SKM-1 treated with dmso at 0.1 percent for 144 hours (cell line): ENCODE measurements at regions not wholly inside any gene's neighbourhood (a gene's known extent, or its start where the extent isn't known, plus 50 kb on each side); places are given as distances from the start of the nearest gene placed in this dataset.
A peak's percentile ranks its signal among the peaks of the same experiment; 100 is the strongest.

ENCODE experiments used
- DNase-seq: peaks from one replicate; lab custom pipeline; 2025; ENCODE audit not compliant: unreplicated experiment; lab: John Stamatoyannopoulos, UW

DNA sequence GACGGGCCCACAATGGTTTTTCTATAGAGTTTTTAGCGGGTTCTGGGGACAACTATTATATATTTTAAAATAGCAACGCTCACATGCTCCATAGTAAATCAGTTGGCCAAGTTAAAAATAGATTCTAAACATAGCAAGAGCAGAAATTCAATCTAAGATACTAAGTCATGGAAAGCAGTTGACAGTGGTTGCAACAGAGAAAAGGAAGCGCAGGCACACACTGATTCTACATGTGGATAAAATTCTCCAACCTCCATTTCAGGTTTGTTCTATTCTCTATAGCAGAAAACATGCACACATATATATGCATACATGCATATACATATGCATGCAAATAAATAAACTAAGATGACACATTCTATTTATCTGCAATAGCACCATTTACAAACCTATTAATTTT is 89.6 kb upstream of the HNRNPU start:
- no peak for DNase-seq

GRCh38 chr1:244952940-244953339 is 88.6 kb upstream of the HNRNPU start:
- DNase-seq = peak; percentile 45

DNA sequence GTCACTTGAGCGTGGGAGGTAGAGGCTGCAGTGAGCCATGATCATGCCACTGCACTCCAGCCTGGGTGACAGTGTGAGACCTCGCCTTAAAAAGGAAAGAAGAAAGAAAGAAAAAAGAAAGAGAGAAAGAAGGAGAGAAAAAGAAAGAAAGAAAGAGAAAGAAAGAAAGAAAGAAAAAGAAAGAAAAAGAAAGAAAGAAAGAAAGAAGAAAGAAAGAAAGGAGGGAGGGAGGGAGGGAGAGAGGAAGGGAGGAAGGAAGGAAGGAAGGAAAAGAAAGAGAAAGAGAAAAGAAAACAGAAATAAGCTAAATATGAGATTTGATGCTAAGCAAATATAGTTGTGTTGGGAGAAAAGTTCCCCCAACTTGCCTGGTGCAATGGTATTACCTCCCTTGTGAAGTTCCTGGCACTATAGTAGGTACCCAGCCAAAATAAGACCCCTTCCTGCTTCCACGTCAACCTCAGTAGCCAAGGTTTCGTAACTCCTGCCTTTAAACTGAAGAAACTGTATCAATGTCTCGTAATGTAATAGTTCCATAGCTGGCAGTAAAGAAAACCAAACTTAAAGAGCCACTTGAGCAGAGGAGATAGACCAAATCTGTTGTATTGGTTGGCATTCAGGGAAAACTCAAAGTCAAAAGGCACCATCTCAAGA is 88.1 kb upstream of the HNRNPU start:
- DNase-seq = no peak

GRCh38 chr1:244948416-244948815 is 84.1 kb upstream of the HNRNPU start:
- no peak for DNase-seq

GRCh38 chr1:244945109-244945671 is 80.8 kb upstream of the HNRNPU start:
- peak; percentile 64 for DNase-seq

GRCh38 chr1:244941121-244941520 is 76.8 kb upstream of the HNRNPU start:
- DNase-seq = no peak

DNA sequence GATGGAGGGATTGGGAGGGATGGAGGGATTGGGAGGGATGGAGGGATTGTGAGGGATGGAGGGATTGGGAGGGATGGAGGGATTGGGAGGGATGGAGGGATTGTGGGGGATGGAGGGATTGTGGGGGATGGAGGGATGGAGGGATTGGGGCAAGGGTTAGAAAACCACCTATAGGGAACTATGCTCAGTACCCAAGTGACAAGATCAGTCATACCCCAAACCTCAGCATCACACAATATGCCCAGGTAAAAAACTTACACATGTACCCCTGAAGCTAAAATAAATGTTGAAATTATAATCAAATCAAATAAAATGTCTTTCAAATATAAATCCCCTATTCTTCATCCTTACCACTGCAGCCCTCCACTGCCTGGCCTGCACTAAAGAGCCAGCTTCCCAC is 72.8 kb upstream of the HNRNPU start:
- no peak for DNase-seq

DNA sequence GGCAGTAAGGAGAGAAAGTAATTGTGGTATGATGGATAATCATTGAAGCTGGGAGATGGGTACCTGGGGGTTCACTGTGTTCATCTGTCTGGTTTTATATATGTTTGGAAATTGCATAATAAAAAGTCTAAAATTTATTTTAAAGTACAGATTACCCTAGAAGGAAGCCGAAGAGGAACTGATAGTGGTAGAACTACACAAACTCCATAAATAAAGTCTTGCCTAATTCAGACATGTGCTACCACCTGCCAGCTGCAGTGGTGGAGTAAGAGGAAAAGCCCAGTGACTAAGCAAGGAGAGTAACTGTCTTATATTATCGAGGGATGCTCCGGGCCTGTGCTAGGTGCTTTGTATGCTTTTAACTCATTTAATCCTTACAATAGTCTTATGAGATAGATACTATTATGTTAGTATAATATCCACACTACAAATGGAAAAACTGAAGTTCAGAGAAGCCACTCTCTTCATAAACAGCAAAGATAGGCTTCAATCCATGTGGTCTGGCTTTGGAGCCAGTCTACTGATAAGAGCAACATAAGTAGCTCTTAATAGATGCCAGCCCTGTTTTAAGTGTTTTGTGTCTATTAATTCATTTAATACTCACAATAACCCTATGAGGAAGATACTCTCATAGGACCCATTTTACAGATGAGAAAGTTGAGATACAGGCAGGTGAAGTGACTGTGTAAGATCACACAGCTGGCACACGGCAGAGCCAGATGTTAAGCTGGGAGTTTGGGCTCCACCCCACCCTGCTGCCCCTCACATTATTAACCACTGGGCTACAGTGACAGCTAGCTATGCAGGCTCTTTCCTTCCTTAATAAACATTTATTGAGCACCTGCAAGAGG is 56.8 kb upstream of the HNRNPU start:
- DNase-seq = peak; percentile 98

DNA sequence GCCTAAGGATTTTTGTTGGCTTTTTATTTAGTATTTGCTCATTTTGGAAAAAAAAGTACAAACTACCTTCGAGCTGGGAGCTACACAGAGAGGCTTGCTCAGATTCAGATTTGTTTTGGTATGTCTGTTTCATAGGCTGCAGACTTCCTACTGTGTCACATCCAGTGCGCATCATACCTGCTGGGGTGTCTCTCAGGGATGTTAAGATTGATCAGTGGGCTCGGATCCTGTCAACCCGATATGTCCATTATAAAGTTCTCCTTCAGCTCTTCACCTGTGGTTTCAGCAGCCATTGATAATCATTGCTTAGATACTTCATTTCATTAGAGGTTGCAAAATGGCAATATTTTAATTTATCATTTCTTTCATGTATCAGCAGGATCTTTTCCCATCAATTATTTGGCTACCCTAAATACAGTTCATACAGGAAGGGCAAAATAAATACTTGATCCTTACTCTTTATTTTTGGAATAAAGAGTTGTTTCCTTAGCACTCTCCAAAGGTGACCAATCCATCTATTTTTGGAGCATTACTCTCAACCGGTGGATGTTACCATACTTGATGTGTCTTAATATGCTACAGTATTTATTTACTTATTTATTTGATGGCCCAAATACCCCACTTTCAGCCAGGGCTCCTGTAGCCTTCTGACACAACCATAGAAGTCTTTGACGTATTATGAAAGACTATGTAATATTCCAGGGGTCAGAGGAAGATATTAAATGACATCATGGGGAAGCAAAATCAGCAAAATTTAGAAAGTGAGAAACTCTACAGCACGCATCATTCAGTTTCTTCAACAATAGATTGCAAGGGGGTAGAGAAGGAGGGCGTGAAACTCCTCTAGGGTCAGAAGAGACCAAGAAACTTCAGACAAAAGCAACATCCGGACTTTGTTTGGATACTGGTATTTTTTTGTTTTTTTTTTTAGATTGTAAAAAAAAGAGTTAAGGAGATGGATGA is 55.3 kb upstream of the HNRNPU start:
- no peak for DNase-seq

DNA sequence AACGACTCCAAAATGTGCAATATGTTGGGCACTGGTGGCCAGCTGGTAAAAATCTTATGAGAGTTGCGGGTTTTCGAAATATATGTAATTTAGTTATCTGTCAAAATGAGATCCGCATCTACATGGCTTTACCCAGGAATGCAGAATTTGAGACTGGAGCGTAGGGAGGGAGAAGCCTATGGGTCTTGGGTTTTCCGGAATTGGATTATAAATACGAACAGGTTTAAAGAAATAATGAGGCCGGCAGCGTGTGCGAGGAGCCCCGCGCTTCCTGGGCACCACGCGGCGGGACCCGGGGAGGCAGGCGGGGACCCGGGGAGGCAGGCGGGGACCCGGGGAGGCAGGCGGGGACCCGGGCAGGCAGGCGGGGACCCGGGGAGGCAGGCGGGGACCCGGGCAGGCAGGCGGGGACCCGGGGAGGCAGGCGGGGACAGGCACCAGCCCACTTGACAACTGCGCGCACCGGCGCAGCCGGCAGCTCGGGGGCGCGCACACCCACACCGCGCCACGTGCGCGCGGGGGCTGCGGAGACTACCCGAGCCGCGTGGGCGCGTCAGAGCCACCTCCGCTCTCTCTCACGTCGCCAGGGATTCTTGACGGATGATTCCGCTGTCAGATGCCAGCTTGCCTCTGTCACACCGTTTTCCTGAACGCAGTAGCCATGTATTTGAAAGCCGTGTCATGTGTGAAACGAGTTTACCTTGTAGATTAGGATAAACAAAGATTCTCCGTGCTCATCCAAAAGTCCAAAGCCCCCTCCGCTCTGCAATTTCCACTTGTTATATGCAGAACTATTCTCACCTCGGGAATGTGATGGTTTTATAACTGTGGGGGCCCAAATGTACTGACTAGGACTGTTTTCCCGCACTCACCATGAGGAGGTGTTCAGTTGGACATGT is 54.3 kb upstream of the HNRNPU start:
- no peak for DNase-seq

DNA sequence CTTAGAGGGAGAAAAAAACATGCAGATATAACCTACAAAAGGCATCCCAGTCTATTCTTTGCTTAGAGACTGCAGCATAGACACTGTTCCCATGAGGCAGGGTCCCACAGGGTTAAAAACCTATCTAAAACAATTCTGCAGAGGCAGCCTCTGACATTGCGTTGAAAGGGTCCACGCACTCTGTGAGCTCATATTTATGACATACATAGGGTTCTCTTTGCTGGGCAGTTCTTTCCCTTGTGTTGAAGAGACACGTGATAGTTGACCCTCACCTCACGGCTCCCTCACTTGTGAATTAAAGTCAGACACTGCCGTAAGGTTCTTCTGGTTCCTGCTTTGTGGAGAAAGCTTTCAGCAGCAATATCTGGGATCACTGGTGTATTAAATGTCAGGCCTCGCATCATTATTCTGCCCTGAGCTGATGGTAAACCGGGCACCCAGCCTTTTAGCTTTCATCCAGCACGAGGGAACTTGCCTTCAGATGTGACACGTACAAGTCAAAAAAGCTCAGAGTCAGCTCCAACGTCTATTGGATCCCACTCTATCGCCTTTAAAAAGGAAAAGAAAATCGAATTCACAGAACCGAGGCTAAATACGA is 52.8 kb upstream of the HNRNPU start:
- no peak for DNase-seq

DNA sequence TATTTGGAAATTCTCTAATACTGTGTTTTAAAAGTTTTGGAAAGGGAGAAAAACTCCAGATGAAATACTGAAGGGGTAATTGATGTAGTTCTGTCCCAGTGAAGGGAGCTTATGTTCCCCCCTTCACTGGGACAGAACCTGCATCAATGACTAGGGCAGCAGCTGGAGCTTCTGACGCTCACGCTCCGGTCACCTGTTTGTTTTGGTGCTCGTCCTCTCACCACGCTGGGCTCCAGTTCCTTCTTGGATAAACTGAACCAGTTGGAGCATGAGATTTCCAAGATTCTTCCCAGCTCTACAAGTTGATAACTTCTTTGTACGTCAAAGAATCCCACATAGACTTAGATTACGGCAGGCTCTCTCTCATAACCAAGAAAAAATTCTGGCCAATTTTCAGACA is 51.4 kb upstream of the HNRNPU start:
- no peak for DNase-seq

- DNase-seq = no peak
These were observed 50.4 kb upstream of the HNRNPU start for GRCh38 chr1:244914761-244915160.
